ENCODE measurements at regions not wholly inside any gene's neighbourhood (a gene's known extent, or its start where the extent isn't known, plus 50 kb on each side); places are given as distances from the start of the nearest gene placed in this dataset.

- TF ChIP-seq POLR2A (IDR thresholded peaks at IDR 0.05): no peak
- TF ChIP-seq, protein P1, sequence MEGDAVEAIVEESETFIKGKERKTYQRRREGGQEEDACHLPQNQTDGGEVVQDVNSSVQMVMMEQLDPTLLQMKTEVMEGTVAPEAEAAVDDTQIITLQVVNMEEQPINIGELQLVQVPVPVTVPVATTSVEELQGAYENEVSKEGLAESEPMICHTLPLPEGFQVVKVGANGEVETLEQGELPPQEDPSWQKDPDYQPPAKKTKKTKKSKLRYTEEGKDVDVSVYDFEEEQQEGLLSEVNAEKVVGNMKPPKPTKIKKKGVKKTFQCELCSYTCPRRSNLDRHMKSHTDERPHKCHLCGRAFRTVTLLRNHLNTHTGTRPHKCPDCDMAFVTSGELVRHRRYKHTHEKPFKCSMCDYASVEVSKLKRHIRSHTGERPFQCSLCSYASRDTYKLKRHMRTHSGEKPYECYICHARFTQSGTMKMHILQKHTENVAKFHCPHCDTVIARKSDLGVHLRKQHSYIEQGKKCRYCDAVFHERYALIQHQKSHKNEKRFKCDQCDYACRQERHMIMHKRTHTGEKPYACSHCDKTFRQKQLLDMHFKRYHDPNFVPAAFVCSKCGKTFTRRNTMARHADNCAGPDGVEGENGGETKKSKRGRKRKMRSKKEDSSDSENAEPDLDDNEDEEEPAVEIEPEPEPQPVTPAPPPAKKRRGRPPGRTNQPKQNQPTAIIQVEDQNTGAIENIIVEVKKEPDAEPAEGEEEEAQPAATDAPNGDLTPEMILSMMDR (IDR thresholded peaks at IDR 0.05 in 8 of 11, conservative IDR thresholded peaks at IDR 0.05 in 3 of 11): no peak
Measured at GRCh38 chr2:221255862-221256261, 316.2 kb downstream of the EPHA4 start.
